ENCODE measurements at regions not wholly inside any gene's neighbourhood (a gene's known extent, or its start where the extent isn't known, plus 50 kb on each side); places are given as distances from the start of the nearest gene placed in this dataset.

DNA sequence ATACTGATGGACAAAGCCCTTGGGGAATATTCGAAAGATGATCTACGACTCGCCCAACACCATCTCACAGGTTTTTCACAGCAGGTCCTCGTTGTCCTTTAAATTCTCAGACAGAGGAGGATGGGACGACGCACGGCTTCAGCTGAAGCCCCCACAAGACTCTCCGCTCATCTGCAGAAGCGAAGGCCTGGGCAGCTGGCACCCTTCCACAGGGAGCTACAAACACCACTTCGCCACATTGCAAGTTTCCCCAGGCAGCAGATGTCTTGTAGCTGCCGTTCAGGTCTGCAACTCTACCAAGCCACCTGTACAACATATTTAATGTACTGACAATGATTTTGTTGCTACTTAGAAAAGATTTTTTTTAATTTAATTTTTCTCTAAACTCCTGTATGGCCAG, 642.9 kb downstream of the ZEB2 start:
- no peak for TF ChIP-seq SUZ12 (IDR thresholded peaks at IDR 0.05; ENCODE audit: extremely low read depth, insufficient read depth, insufficient read length)
- no peak for TF ChIP-seq YY1 (IDR thresholded peaks at IDR 0.05; ENCODE audit: insufficient read depth, insufficient read length)

Data from NT2/D1 (cell line).